CD8-positive, alpha-beta memory T cell (primary cell): ENCODE measurements at regions not wholly inside any gene's neighbourhood (a gene's known extent, or its start where the extent isn't known, plus 50 kb on each side); places are given as distances from the start of the nearest gene placed in this dataset.

Experiments
- CTCF ChIA-PET: fragments of 350-600 bp; sonication (Branson Sonifier 250); formaldehyde crosslinking; loops from one replicate; lab custom pipeline; 2021; ENCODE audit warnings: antibody characterized with exemption; lab: Charles Lee
- POLR2A ChIA-PET: fragments of 350-600 bp; sonication (Branson Sonifier 250); formaldehyde crosslinking; loops from one replicate; lab custom pipeline; 2021; ENCODE audit warnings: antibody characterized with exemption; lab: Charles Lee
- DNase-seq, 5 donors: peaks; one replicate each; pipeline versions ENCODE4 v3.0.0 to v3.0.0-alpha.2; 2020 to 2022; ENCODE audit warnings: mixed read lengths in 1 of 5
- H3K27ac ChIP-seq: one replicate; pipeline ENCODE4 v1.7.0; 2013; ENCODE audit warnings: low read depth, mild to moderate bottlenecking, low read length, moderate library complexity
- H3K27me3 ChIP-seq: 2 replicates; pipeline ENCODE4 v1.7.0; 2013; ENCODE audit warnings: low read length, mild to moderate bottlenecking; ENCODE audit not compliant: insufficient read depth, poor library complexity, severe bottlenecking
- H3K36me3 ChIP-seq: 2 replicates; pipeline ENCODE4 v1.7.0; 2013; ENCODE audit warnings: mild to moderate bottlenecking, low read length, moderate library complexity; ENCODE audit not compliant: insufficient read depth
- H3K4me1 ChIP-seq: 2 replicates; pipeline ENCODE4 v1.7.0; 2013; ENCODE audit warnings: mild to moderate bottlenecking, low read length, moderate library complexity; ENCODE audit not compliant: insufficient read depth
- H3K4me3 ChIP-seq: 2 replicates; pipeline ENCODE4 v1.7.0; 2013; ENCODE audit warnings: mild to moderate bottlenecking, low read length
- H3K9me3 ChIP-seq: 2 replicates; pipeline ENCODE4 v1.7.0; 2013; ENCODE audit warnings: mild to moderate bottlenecking, low read length
- H3K27ac Mint-ChIP-seq, 8 donors: one replicate each; pipeline ENCODE4 v1.8.0; 2020 to 2021; ENCODE audit warnings: mixed read lengths in 8 of 8, mild to moderate bottlenecking in 6 of 8, inconsistent platforms in 3 of 8, moderate library complexity in 3 of 8
- H3K27me3 Mint-ChIP-seq, 2 donors: one replicate each; pipeline ENCODE4 v1.8.0; 2020 to 2021; ENCODE audit warnings: mixed read lengths in 2 of 2, mild to moderate bottlenecking in 1 of 2, moderate library complexity in 1 of 2
- H3K36me3 Mint-ChIP-seq, 3 donors: one replicate each; pipeline ENCODE4 v1.8.0; 2020 to 2021; ENCODE audit warnings: mixed read lengths in 3 of 3, inconsistent platforms in 1 of 3, mild to moderate bottlenecking in 1 of 3
- H3K4me1 Mint-ChIP-seq, 3 donors: one replicate each; pipeline ENCODE4 v1.8.0; 2020 to 2021; ENCODE audit warnings: mixed read lengths in 3 of 3, inconsistent platforms in 1 of 3, mild to moderate bottlenecking in 1 of 3
- H3K4me3 Mint-ChIP-seq, 7 donors: one replicate each; pipeline ENCODE4 v1.8.0; 2020 to 2021; ENCODE audit warnings: mixed read lengths in 7 of 7, mild to moderate bottlenecking in 6 of 7, moderate library complexity in 4 of 7, inconsistent platforms in 2 of 7
- H3K9me3 Mint-ChIP-seq, 5 donors: one replicate each; pipeline ENCODE4 v1.8.0; 2020 to 2022; ENCODE audit warnings: mixed read lengths in 5 of 5, mild to moderate bottlenecking in 3 of 5, moderate library complexity in 2 of 5, inconsistent platforms in 1 of 5

GRCh38 chr9:103430469-103430868 lies 435.3 kb downstream of the CYLC2 start:
- DNase-seq: no peak

GRCh38 chr9:103431809-103432208 lies 436.7 kb downstream of the CYLC2 start:
- Histone ChIP-seq H3K27me3 (no peaks in the 10 kb centered on the region), H3K4me3 (no peak overlapping the region), H3K27ac (no peak overlapping the region), H3K9me3 (no peaks in the 10 kb centered on the region), H3K4me1 (no peaks in the 10 kb centered on the region), H3K36me3 (no peaks in the 10 kb centered on the region)
- Mint-ChIP-seq H3K36me3 (no peaks in the 10 kb centered on the region), H3K4me1 (no peaks in the 10 kb centered on the region), H3K27me3 (no peaks in the 10 kb centered on the region), H3K4me3 (no peak overlapping the region), H3K27ac (no peak overlapping the region), H3K9me3 (peaks cover 0 to 15% (median 6%) of the 10 kb centered on the region in 5 donors)
- ChIA-PET POLR2A (no interaction called here), CTCF (no interaction called here)
- DNase-seq: no peak

More at GRCh38 chr9:103430469-103430868, 435.3 kb downstream of the CYLC2 start:
- Histone ChIP-seq H3K27me3 (no peaks in the 10 kb centered on the region), H3K27ac (no peak overlapping the region), H3K9me3 (no peaks in the 10 kb centered on the region), H3K4me1 (no peaks in the 10 kb centered on the region), H3K36me3 (no peaks in the 10 kb centered on the region), H3K4me3 (no peak overlapping the region)
- ChIA-PET CTCF (no interaction called here), POLR2A (no interaction called here)
- Mint-ChIP-seq H3K27ac (no peak overlapping the region), H3K4me1 (no peaks in the 10 kb centered on the region), H3K9me3 (peaks cover 0 to 15% (median 5%) of the 10 kb centered on the region in 5 donors), H3K4me3 (no peak overlapping the region), H3K36me3 (no peaks in the 10 kb centered on the region), H3K27me3 (no peaks in the 10 kb centered on the region)

GRCh38 chr9:103444176-103444575 lies 449.0 kb downstream of the CYLC2 start:
- Histone ChIP-seq H3K9me3 (no peaks in the 10 kb centered on the region), H3K27ac (no peak overlapping the region), H3K4me1 (no peaks in the 10 kb centered on the region), H3K36me3 (no peaks in the 10 kb centered on the region), H3K4me3 (no peak overlapping the region), H3K27me3 (no peaks in the 10 kb centered on the region)
- DNase-seq: no peak
- no peak overlapping the region for H3K4me3 Mint-ChIP-seq
- H3K27ac Mint-ChIP-seq: no peak overlapping the region
- H3K36me3 Mint-ChIP-seq: no peaks in the 10 kb centered on the region
- no peaks in the 10 kb centered on the region for H3K27me3 Mint-ChIP-seq
- CTCF ChIA-PET: no interaction called here
- H3K9me3 Mint-ChIP-seq: peaks cover 0 to 7% (median 1%) of the 10 kb centered on the region in 5 donors
- POLR2A ChIA-PET: no interaction called here
- H3K4me1 Mint-ChIP-seq: no peaks in the 10 kb centered on the region

DNA sequence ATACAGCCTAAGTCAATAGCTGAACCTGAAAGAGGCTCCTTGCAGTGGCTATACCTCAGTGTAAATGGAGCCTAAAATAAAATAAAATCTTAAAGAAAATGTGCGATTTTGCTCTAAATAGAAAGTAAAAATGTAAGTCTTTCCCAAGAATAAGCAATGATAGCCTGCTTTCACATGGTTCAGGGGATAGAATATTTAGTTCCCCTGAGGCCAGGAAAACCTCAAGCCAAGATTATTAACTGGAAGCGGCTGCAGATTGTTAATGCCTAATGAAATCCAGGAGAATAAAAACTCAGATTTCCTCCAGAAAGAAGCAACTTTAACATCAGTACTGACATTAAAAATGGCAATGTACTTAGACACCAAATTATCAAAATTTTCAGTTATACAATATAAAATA lies 463.7 kb downstream of the CYLC2 start:
- no peak overlapping the region for H3K4me3 ChIP-seq
- H3K27ac ChIP-seq: no peak overlapping the region
- H3K36me3 ChIP-seq: no peaks in the 10 kb centered on the region
- H3K9me3 ChIP-seq: no peaks in the 10 kb centered on the region
- Mint-ChIP-seq H3K27ac (no peak overlapping the region), H3K9me3 (peaks cover 0 to 17% (median 8%) of the 10 kb centered on the region in 5 donors), H3K4me3 (no peak overlapping the region), H3K4me1 (no peaks in the 10 kb centered on the region), H3K27me3 (no peaks in the 10 kb centered on the region), H3K36me3 (no peaks in the 10 kb centered on the region)
- DNase-seq: no peak
- no peaks in the 10 kb centered on the region for H3K27me3 ChIP-seq
- POLR2A ChIA-PET: no interaction called here
- CTCF ChIA-PET: no interaction called here
- no peaks in the 10 kb centered on the region for H3K4me1 ChIP-seq

DNA sequence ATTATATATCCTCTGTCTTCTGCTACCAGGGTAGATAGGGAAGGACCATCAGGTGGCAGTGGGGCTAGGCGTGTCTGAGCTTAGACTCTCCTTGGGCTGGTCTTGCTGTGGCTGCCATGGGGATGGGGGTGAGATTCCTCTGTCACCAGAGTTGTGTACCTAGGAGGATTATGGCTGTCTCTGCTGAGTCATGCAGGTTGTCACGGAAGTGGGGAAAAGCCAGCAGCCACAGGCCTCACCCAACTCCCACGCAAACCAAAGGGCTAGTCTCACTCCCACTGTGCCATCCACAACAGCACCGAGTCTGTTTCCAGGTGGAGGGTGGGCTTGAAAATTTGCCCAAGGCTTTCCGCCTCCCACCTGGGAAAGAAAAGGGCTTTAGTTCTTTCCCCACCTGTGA lies 476.1 kb downstream of the CYLC2 start:
- Histone ChIP-seq H3K9me3 (no peaks in the 10 kb centered on the region), H3K27me3 (no peaks in the 10 kb centered on the region), H3K36me3 (no peaks in the 10 kb centered on the region), H3K4me1 (no peaks in the 10 kb centered on the region), H3K4me3 (no peak overlapping the region), H3K27ac (no peak overlapping the region)
- Mint-ChIP-seq H3K27me3 (no peaks in the 10 kb centered on the region), H3K9me3 (peaks cover 2 to 30% (median 8%) of the 10 kb centered on the region in 5 donors), H3K27ac (no peak overlapping the region), H3K4me3 (peak overlapping the region in 1 of 7 donors; percentile 51), H3K36me3 (no peaks in the 10 kb centered on the region), H3K4me1 (no peaks in the 10 kb centered on the region)
- ChIA-PET CTCF (no interaction called here), POLR2A (no interaction called here)
- DNase-seq: no peak

GRCh38 chr9:103474156-103474555 lies 479.0 kb downstream of the CYLC2 start:
- Histone ChIP-seq H3K27me3 (no peaks in the 10 kb centered on the region), H3K4me1 (no peaks in the 10 kb centered on the region), H3K36me3 (no peaks in the 10 kb centered on the region), H3K4me3 (no peak overlapping the region), H3K27ac (no peak overlapping the region), H3K9me3 (no peaks in the 10 kb centered on the region)
- no peak for DNase-seq
- Mint-ChIP-seq H3K27ac (no peak overlapping the region), H3K27me3 (no peaks in the 10 kb centered on the region), H3K4me1 (no peaks in the 10 kb centered on the region), H3K9me3 (peaks cover 3 to 31% (median 8%) of the 10 kb centered on the region in 5 donors), H3K4me3 (no peak overlapping the region), H3K36me3 (no peaks in the 10 kb centered on the region)
- CTCF ChIA-PET: no interaction called here
- POLR2A ChIA-PET: no interaction called here

- Mint-ChIP-seq H3K27me3 (no peaks in the 10 kb centered on the region), H3K4me3 (no peak overlapping the region), H3K27ac (no peak overlapping the region), H3K36me3 (no peaks in the 10 kb centered on the region), H3K9me3 (peaks cover 0 to 16% (median 9%) of the 10 kb centered on the region in 5 donors), H3K4me1 (no peaks in the 10 kb centered on the region)
- no peaks in the 10 kb centered on the region for H3K27me3 ChIP-seq
- H3K9me3 ChIP-seq: no peaks in the 10 kb centered on the region
- no peaks in the 10 kb centered on the region for H3K4me1 ChIP-seq
- ChIA-PET POLR2A (no interaction called here), CTCF (no interaction called here)
- DNase-seq: no peak
- no peak overlapping the region for H3K4me3 ChIP-seq
- H3K36me3 ChIP-seq: no peaks in the 10 kb centered on the region
- no peak overlapping the region for H3K27ac ChIP-seq
Observed at GRCh38 chr9:103483471-103484096, 488.5 kb downstream of the CYLC2 start.

DNA sequence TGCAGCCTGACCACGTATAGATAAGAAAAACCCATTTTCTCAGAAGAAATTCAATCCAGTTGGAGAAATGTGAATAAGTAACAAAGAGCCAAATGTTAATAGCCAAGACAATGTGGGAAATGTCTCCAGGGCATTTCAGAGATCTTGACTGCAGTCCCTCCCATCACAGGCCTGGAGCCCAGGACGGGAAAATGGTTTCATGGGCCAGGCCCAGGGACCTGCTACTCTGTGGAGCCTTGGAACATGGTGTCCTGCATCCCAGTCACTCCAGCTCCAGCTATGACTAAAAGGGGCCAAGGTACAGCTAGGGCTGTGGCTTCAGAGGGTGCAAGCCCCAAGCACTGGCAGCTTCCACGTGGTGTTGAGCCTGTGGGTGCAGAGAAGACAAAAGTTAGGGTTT lies 490.0 kb downstream of the CYLC2 start:
- no peak overlapping the region for H3K27ac Mint-ChIP-seq
- peaks cover 0 to 21% (median 9%) of the 10 kb centered on the region in 5 donors for H3K9me3 Mint-ChIP-seq
- H3K4me1 Mint-ChIP-seq: no peaks in the 10 kb centered on the region
- ChIA-PET POLR2A (no interaction called here), CTCF (no interaction called here)
- Histone ChIP-seq H3K27ac (no peak overlapping the region), H3K4me3 (no peak overlapping the region), H3K9me3 (no peaks in the 10 kb centered on the region), H3K36me3 (no peaks in the 10 kb centered on the region), H3K27me3 (no peaks in the 10 kb centered on the region), H3K4me1 (no peaks in the 10 kb centered on the region)
- no peaks in the 10 kb centered on the region for H3K36me3 Mint-ChIP-seq
- no peak overlapping the region for H3K4me3 Mint-ChIP-seq
- no peak for DNase-seq
- no peaks in the 10 kb centered on the region for H3K27me3 Mint-ChIP-seq
